ENCODE measurements at regions not wholly inside any gene's neighbourhood (a gene's known extent, or its start where the extent isn't known, plus 50 kb on each side); places are given as distances from the start of the nearest gene placed in this dataset.

DNA sequence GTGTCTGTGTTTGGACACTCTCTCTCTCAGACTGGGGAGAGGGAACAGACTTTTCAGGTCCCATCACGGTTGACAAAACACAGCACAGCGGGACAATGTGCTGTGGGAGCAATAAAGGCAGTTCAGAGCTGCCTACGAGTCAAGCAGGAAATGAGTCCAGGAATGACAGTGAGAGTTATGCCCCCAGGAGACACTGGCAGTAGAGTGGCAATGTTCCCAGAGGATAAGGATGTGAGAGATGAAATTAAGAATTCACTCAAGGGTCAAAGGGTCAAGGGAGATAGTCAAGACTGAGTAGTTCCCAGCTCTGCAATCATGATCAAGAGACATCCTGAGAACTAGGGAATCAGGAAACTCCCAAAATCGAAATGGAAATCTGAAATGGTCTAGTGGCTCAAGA lies 156.1 kb downstream of the LURAP1L start:
- Histone ChIP-seq H3K4me2 (ENCODE audit: low read length) (no peak overlapping the region), H3F3A (ENCODE audit: insufficient read depth, low read length, poor library complexity, severe bottlenecking) (no peaks in the 10 kb centered on the region), H3K9me2 (ENCODE audit: insufficient read depth, low read length) (no peaks in the 10 kb centered on the region), H3K4me3 (ENCODE audit: low read length) (no peak overlapping the region), H3K36me3 (ENCODE audit: insufficient read depth, low read length) (no peaks in the 10 kb centered on the region), H4K20me1 (ENCODE audit: insufficient read depth) (no peaks in the 10 kb centered on the region), H3K27ac (ENCODE audit: low read length) (no peak overlapping the region), H3K79me2 (replicated peaks; ENCODE audit: insufficient read depth, low read length) (no peaks in the 10 kb centered on the region), H3K27me3 (ENCODE audit: insufficient read depth, low read depth, low read length) (no peaks in the 10 kb centered on the region), H2AFZ (ENCODE audit: low read depth, low read length) (no peak overlapping the region), H3K9me3 (ENCODE audit: low read length) (no peaks in the 10 kb centered on the region), H3K9ac (ENCODE audit: low read length) (no peak overlapping the region)
- TF ChIP-seq RAD21 (conservative IDR thresholded peaks at IDR 0.05): no peak
- TF ChIP-seq, protein P1, sequence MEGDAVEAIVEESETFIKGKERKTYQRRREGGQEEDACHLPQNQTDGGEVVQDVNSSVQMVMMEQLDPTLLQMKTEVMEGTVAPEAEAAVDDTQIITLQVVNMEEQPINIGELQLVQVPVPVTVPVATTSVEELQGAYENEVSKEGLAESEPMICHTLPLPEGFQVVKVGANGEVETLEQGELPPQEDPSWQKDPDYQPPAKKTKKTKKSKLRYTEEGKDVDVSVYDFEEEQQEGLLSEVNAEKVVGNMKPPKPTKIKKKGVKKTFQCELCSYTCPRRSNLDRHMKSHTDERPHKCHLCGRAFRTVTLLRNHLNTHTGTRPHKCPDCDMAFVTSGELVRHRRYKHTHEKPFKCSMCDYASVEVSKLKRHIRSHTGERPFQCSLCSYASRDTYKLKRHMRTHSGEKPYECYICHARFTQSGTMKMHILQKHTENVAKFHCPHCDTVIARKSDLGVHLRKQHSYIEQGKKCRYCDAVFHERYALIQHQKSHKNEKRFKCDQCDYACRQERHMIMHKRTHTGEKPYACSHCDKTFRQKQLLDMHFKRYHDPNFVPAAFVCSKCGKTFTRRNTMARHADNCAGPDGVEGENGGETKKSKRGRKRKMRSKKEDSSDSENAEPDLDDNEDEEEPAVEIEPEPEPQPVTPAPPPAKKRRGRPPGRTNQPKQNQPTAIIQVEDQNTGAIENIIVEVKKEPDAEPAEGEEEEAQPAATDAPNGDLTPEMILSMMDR (IDR thresholded peaks at IDR 0.05; ENCODE audit: poor library complexity, severe bottlenecking): no peak
- TF ChIP-seq TAF1 (IDR thresholded peaks at IDR 0.05; ENCODE audit: low read depth): no peak
- no peak for TF ChIP-seq MXI1 (conservative IDR thresholded peaks at IDR 0.05; ENCODE audit: poor library complexity, severe bottlenecking)
- TF ChIP-seq POLR2AphosphoS5 (IDR thresholded peaks at IDR 0.05): no peak
- TF ChIP-seq SMC3 (conservative IDR thresholded peaks at IDR 0.05; ENCODE audit: poor library complexity): no peak
- TF ChIP-seq EP300 (conservative IDR thresholded peaks at IDR 0.05; ENCODE audit: poor library complexity, severe bottlenecking): no peak
- TF ChIP-seq, protein P2, sequence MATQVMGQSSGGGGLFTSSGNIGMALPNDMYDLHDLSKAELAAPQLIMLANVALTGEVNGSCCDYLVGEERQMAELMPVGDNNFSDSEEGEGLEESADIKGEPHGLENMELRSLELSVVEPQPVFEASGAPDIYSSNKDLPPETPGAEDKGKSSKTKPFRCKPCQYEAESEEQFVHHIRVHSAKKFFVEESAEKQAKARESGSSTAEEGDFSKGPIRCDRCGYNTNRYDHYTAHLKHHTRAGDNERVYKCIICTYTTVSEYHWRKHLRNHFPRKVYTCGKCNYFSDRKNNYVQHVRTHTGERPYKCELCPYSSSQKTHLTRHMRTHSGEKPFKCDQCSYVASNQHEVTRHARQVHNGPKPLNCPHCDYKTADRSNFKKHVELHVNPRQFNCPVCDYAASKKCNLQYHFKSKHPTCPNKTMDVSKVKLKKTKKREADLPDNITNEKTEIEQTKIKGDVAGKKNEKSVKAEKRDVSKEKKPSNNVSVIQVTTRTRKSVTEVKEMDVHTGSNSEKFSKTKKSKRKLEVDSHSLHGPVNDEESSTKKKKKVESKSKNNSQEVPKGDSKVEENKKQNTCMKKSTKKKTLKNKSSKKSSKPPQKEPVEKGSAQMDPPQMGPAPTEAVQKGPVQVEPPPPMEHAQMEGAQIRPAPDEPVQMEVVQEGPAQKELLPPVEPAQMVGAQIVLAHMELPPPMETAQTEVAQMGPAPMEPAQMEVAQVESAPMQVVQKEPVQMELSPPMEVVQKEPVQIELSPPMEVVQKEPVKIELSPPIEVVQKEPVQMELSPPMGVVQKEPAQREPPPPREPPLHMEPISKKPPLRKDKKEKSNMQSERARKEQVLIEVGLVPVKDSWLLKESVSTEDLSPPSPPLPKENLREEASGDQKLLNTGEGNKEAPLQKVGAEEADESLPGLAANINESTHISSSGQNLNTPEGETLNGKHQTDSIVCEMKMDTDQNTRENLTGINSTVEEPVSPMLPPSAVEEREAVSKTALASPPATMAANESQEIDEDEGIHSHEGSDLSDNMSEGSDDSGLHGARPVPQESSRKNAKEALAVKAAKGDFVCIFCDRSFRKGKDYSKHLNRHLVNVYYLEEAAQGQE (IDR thresholded peaks at IDR 0.05; ENCODE audit: borderline replicate concordance): no peak
- no peak for TF ChIP-seq EZH2 (IDR thresholded peaks at IDR 0.05; ENCODE audit: borderline replicate concordance, insufficient read depth, low read length, poor library complexity, severe bottlenecking)

DNA sequence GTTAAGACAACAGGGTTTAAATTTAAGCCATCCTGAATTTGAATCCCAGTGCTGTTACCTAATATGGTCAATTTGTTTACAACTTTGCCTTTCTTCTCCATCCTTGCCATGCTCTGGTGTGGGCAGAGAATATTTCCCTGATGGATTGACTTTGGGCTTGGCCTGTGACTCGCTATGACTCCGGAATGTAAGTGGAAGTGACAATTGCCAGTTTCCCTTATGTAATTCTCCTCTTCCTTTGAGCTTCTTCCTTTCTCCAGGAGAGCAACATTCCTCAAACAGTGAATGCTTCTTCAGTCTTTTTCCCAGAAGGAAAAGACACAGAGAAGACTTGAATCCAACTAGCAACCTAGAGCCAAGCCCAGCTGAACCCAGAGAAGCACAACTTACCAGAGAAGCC lies 159.1 kb downstream of the LURAP1L start:
- no peaks in the 10 kb centered on the region for H3K27me3 ChIP-seq (ENCODE audit: insufficient read depth, low read depth, low read length)
- TF ChIP-seq POLR2AphosphoS5 (IDR thresholded peaks at IDR 0.05) (no peak), MXI1 (conservative IDR thresholded peaks at IDR 0.05; ENCODE audit: poor library complexity, severe bottlenecking) (no peak), SMC3 (conservative IDR thresholded peaks at IDR 0.05; ENCODE audit: poor library complexity) (no peak), RAD21 (conservative IDR thresholded peaks at IDR 0.05) (no peak), EP300 (conservative IDR thresholded peaks at IDR 0.05; ENCODE audit: poor library complexity, severe bottlenecking) (no peak), TAF1 (IDR thresholded peaks at IDR 0.05; ENCODE audit: low read depth) (no peak), EZH2 (IDR thresholded peaks at IDR 0.05; ENCODE audit: borderline replicate concordance, insufficient read depth, low read length, poor library complexity, severe bottlenecking) (no peak)
- TF ChIP-seq, protein P1 (IDR thresholded peaks at IDR 0.05; ENCODE audit: poor library complexity, severe bottlenecking): no peak
- TF ChIP-seq, protein P2 (IDR thresholded peaks at IDR 0.05; ENCODE audit: borderline replicate concordance): no peak
- no peaks in the 10 kb centered on the region for H4K20me1 ChIP-seq (ENCODE audit: insufficient read depth)
- H3K79me2 ChIP-seq (replicated peaks; ENCODE audit: insufficient read depth, low read length): no peaks in the 10 kb centered on the region
- no peak overlapping the region for H3K9ac ChIP-seq (ENCODE audit: low read length)
- H3K9me2 ChIP-seq (ENCODE audit: insufficient read depth, low read length): no peaks in the 10 kb centered on the region
- no peak overlapping the region for H3K4me3 ChIP-seq (ENCODE audit: low read length)
- no peak overlapping the region for H3K27ac ChIP-seq (ENCODE audit: low read length)
- H3K36me3 ChIP-seq (ENCODE audit: insufficient read depth, low read length): no peaks in the 10 kb centered on the region
- H3F3A ChIP-seq (ENCODE audit: insufficient read depth, low read length, poor library complexity, severe bottlenecking): no peaks in the 10 kb centered on the region
- no peaks in the 10 kb centered on the region for H3K9me3 ChIP-seq (ENCODE audit: low read length)
- H3K4me2 ChIP-seq (ENCODE audit: low read length): no peak overlapping the region
- no peak overlapping the region for H2AFZ ChIP-seq (ENCODE audit: low read depth, low read length)

Measured in neural cell (in vitro differentiated cells).